LNCAP (cell line): ENCODE measurements at regions not wholly inside any gene's neighbourhood (a gene's known extent, or its start where the extent isn't known, plus 50 kb on each side); places are given as distances from the start of the nearest gene placed in this dataset.

Experiments
- CTCF ChIP-seq: fragments of 450-650 bp; IDR thresholded peaks from 2 replicates; pipeline ENCODE4 v1.5.1; 2017; ENCODE audit warnings: mild to moderate bottlenecking

GRCh38 chr2:113376913-113377445 is 60.5 kb upstream of the ZNG1B start:
- TF ChIP-seq CTCF = no peak

- no peak for TF ChIP-seq CTCF
Observed at GRCh38 chr2:113376253-113376912, 61.1 kb upstream of the ZNG1B start.

GRCh38 chr2:113370478-113371091 is 66.9 kb upstream of the ZNG1B start:
- TF ChIP-seq CTCF = peak; percentile 54

- no peak for TF ChIP-seq CTCF
Observed at GRCh38 chr2:113370030-113370429, 67.5 kb upstream of the ZNG1B start.

- no peak for TF ChIP-seq CTCF
Observed at GRCh38 chr2:113361051-113361450, 76.4 kb upstream of the ZNG1B start.

GRCh38 chr2:113357071-113357470 is 78.3 kb upstream of the PAX8 start:
- TF ChIP-seq CTCF = no peak

- TF ChIP-seq CTCF = no peak
Observed at GRCh38 chr2:113351375-113352355, 72.9 kb upstream of the PAX8 start.
